ENCODE measurements at regions not wholly inside any gene's neighbourhood (a gene's known extent, or its start where the extent isn't known, plus 50 kb on each side); places are given as distances from the start of the nearest gene placed in this dataset.
"Not testable (repeated sequence)": the region's sequence is repeated elsewhere in the genome, so short reads cannot be mapped to it uniquely, and the experiment has no call there.

GRCh38 chr12:27861428-27862167 is 81.6 kb upstream of the MANSC4 start:
- Histone ChIP-seq H3K27me3 (no peaks in the 10 kb centered on the region), H3K4me1 (no peaks in the 10 kb centered on the region), H3K9me3 (no peaks in the 10 kb centered on the region), H3K36me3 (no peaks in the 10 kb centered on the region), H3K27ac (peak overlapping the region in 3 of 4 donors; percentile 27 to 34 (median 27)), H3K4me3 (no peak overlapping the region)
- WGBS, 2 donors: 77 to 85% methylated on average over 8 of the region's 8 CpGs
- intact Hi-C loops (cut with DNase I): no loop called here
- peak; percentile 92 for DNase-seq
- TF ChIP-seq CTCF (IDR thresholded peaks at IDR 0.05): no peak
- peak; percentile 64 to 81 (median 78) for TF ChIP-seq POLR2AphosphoS5 (IDR thresholded peaks at IDR 0.05)

- intact Hi-C loops (cut with DNase I): no loop called here
- no peaks in the 10 kb centered on the region for H3K36me3 ChIP-seq
- TF ChIP-seq EP300 (IDR thresholded peaks at IDR 0.05) (no peak), POLR2AphosphoS5 (IDR thresholded peaks at IDR 0.05) (no peak), CTCF (IDR thresholded peaks at IDR 0.05) (no peak), POLR2A (IDR thresholded peaks at IDR 0.05) (no peak)
- H3K27me3 ChIP-seq: no peaks in the 10 kb centered on the region
- H3K9me3 ChIP-seq: no peaks in the 10 kb centered on the region
- H3K4me1 ChIP-seq: no peaks in the 10 kb centered on the region
- H3K4me3 ChIP-seq: no peak overlapping the region
- H3K27ac ChIP-seq: no peak overlapping the region
- 82 to 87% methylated on average over 4 of the region's 4 CpGs for WGBS, 2 donors
- DNase-seq: no peak
Observed at GRCh38 chr12:27859648-27860047, 79.6 kb upstream of the MANSC4 start.

- intact Hi-C loops (cut with DNase I); H3K27me3 ChIP-seq; H3K9me3 ChIP-seq; DNase-seq; H3K27ac ChIP-seq; H3K4me1 ChIP-seq; H3K4me3 ChIP-seq; H3K36me3 ChIP-seq: not testable (repeated sequence)
Observed at GRCh38 chr12:27857006-27857405, 77.0 kb upstream of the MANSC4 start.

GRCh38 chr12:27852742-27853141 is 72.7 kb upstream of the MANSC4 start:
- no peaks in the 10 kb centered on the region for H3K4me1 ChIP-seq
- H3K36me3 ChIP-seq: no peaks in the 10 kb centered on the region
- no peaks in the 10 kb centered on the region for H3K9me3 ChIP-seq
- TF ChIP-seq EP300 (IDR thresholded peaks at IDR 0.05) (no peak), POLR2A (IDR thresholded peaks at IDR 0.05) (no peak)
- H3K27ac ChIP-seq: no peak overlapping the region
- no peak for DNase-seq
- intact Hi-C loops (cut with DNase I): no loop called here
- H3K27me3 ChIP-seq: no peaks in the 10 kb centered on the region
- WGBS, 2 donors: 84 to 90% methylated on average over 3 of the region's 3 CpGs
- H3K4me3 ChIP-seq: no peak overlapping the region
